Vagina (tissue), 2 donors: ENCODE measurements at regions not wholly inside any gene's neighbourhood (a gene's known extent, or its start where the extent isn't known, plus 50 kb on each side); places are given as distances from the start of the nearest gene placed in this dataset.

Source experiments
- DNase-seq, 2 donors: peaks; one replicate each; pipeline ENCODE4 v3.0.0-alpha.2; 2017; ENCODE audit errors: extremely low spot score in 2 of 2
- H3K27ac ChIP-seq: fragments of 200-600 bp; sonication (generic); one replicate; pipeline ENCODE4 v1.5.1; 2019
- H3K27me3 ChIP-seq: fragments of 200-600 bp; sonication (generic); one replicate; pipeline ENCODE4 v1.5.1; 2019
- H3K36me3 ChIP-seq, 2 donors: fragments of 200-600 bp; sonication (generic); one replicate each; pipeline ENCODE4 v1.5.1; 2017 to 2019
- H3K4me1 ChIP-seq: fragments of 200-600 bp; sonication (generic); one replicate; pipeline ENCODE4 v1.5.1; 2019
- H3K4me3 ChIP-seq, 2 donors: fragments of 200-600 bp; sonication (generic); 1 replicate in 1 of 2; 2 replicates in 1 of 2; pipeline ENCODE4 v1.5.1; 2016 to 2019
- H3K9me3 ChIP-seq: fragments of 200-600 bp; sonication (generic); one replicate; pipeline ENCODE4 v1.5.1; 2019
- CTCF ChIP-seq, 3 experiments: fragments of 450-650 bp in 2 of 3; fragments of 200-600 bp in 1 of 3; sonication (generic) in 1 of 3; IDR thresholded peaks; one replicate each; pipeline ENCODE4 v1.5.1; 2017 to 2019; ENCODE audit warnings: antibody characterized with exemption in 3 of 3, mild to moderate bottlenecking in 2 of 3, moderate library complexity in 2 of 3
- POLR2A ChIP-seq, 2 donors: fragments of 450-650 bp; IDR thresholded peaks; one replicate each; pipeline ENCODE4 v1.6.1; 2017; ENCODE audit warnings: antibody characterized with exemption in 2 of 2, mild to moderate bottlenecking in 2 of 2, moderate library complexity in 2 of 2
- POLR2AphosphoS5 ChIP-seq, 2 donors: sonication (generic); formaldehyde crosslinking; IDR thresholded peaks; one replicate each; pipeline ENCODE4 v1.9.0; 2017; ENCODE audit warnings: antibody characterized with exemption in 2 of 2, mild to moderate bottlenecking in 2 of 2, low read depth in 1 of 2; ENCODE audit not compliant: insufficient read depth in 1 of 2
- intact Hi-C: fragments of 100-400 bp; cut with DNase I; formaldehyde crosslinking; loops from one replicate; pipeline ENCODE4 v1.15.1; 2023

GRCh38 chr6:76776876-76777275 lies 686.4 kb downstream of the HTR1B start:
- H3K27me3 ChIP-seq: no peaks in the 10 kb centered on the region
- TF ChIP-seq POLR2AphosphoS5 (IDR thresholded peaks at IDR 0.05; ENCODE audit: insufficient read depth in 1 of 2, low read depth in 1 of 2): no peak
- no peak for TF ChIP-seq CTCF (IDR thresholded peaks at IDR 0.05)
- no peak for TF ChIP-seq POLR2A (IDR thresholded peaks at IDR 0.05)
- intact Hi-C loops: no loop called here
- H3K4me3 ChIP-seq: no peak overlapping the region
- H3K27ac ChIP-seq: no peak overlapping the region
- DNase-seq: no peak
- H3K36me3 ChIP-seq: no peaks in the 10 kb centered on the region
- no peaks in the 10 kb centered on the region for H3K4me1 ChIP-seq
- no peaks in the 10 kb centered on the region for H3K9me3 ChIP-seq

- Histone ChIP-seq H3K9me3 (no peaks in the 10 kb centered on the region), H3K36me3 (no peaks in the 10 kb centered on the region), H3K4me3 (no peak overlapping the region), H3K27me3 (no peaks in the 10 kb centered on the region), H3K27ac (no peak overlapping the region), H3K4me1 (no peaks in the 10 kb centered on the region)
- intact Hi-C loops: no loop called here
- TF ChIP-seq POLR2AphosphoS5 (IDR thresholded peaks at IDR 0.05; ENCODE audit: insufficient read depth in 1 of 2, low read depth in 1 of 2) (no peak), CTCF (IDR thresholded peaks at IDR 0.05) (no peak), POLR2A (IDR thresholded peaks at IDR 0.05) (no peak)
- DNase-seq: no peak
Measured at GRCh38 chr6:76774781-76775384, 688.4 kb downstream of the HTR1B start.

DNA sequence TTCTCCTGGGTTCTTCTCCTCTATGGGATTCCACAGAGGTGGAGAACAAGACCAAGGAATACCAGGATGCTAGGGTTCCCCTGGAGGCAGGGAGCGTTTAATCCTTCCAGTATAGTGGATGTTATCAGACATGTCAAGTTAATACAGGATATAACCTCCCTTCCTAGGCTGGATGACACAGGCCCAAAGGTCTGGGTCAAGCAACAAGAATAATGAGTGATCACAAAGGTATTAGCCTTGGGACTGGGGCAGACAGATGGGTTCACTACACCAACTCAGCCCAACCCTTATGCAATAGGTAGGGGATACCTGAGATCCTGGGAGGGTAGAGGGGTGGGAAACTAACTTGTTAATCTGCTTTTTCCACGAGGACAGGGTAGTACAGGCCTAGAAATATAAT lies 690.3 kb downstream of the HTR1B start:
- Histone ChIP-seq H3K9me3 (no peaks in the 10 kb centered on the region), H3K36me3 (no peaks in the 10 kb centered on the region), H3K4me1 (no peaks in the 10 kb centered on the region), H3K4me3 (no peak overlapping the region), H3K27ac (no peak overlapping the region), H3K27me3 (no peaks in the 10 kb centered on the region)
- TF ChIP-seq CTCF (IDR thresholded peaks at IDR 0.05) (no peak), POLR2A (IDR thresholded peaks at IDR 0.05) (no peak), POLR2AphosphoS5 (IDR thresholded peaks at IDR 0.05; ENCODE audit: insufficient read depth in 1 of 2, low read depth in 1 of 2) (no peak)
- intact Hi-C loops: no loop called here
- DNase-seq: no peak

GRCh38 chr6:76771059-76771634 lies 692.1 kb downstream of the HTR1B start:
- Histone ChIP-seq H3K4me3 (no peak overlapping the region), H3K9me3 (no peaks in the 10 kb centered on the region), H3K36me3 (no peaks in the 10 kb centered on the region), H3K4me1 (no peaks in the 10 kb centered on the region), H3K27me3 (no peaks in the 10 kb centered on the region), H3K27ac (no peak overlapping the region)
- no peak for DNase-seq
- intact Hi-C loops: no loop called here
- no peak for TF ChIP-seq POLR2A (IDR thresholded peaks at IDR 0.05)
- no peak for TF ChIP-seq CTCF (IDR thresholded peaks at IDR 0.05)
- no peak for TF ChIP-seq POLR2AphosphoS5 (IDR thresholded peaks at IDR 0.05; ENCODE audit: insufficient read depth in 1 of 2, low read depth in 1 of 2)

DNA sequence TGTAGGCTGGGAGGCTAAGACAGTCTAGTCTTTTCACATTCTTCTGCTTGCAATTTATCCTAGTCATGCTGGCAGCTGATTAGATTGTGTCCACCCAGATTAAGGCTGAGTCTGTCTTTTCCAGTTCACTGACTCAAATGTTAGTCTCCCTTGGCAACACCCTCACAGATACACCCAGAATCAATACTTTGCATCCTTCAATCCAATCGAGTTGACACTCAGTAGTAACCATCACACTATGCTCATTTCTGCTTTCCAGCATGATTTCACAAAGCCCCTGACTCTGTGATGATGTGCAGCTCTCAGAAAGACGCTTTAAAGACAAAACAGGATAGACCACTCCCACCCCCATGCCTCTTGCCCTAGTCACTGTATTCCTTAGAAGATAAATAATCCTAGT lies 693.0 kb downstream of the HTR1B start:
- Histone ChIP-seq H3K27ac (no peak overlapping the region), H3K27me3 (no peaks in the 10 kb centered on the region), H3K9me3 (no peaks in the 10 kb centered on the region), H3K4me1 (no peaks in the 10 kb centered on the region), H3K36me3 (no peaks in the 10 kb centered on the region), H3K4me3 (no peak overlapping the region)
- TF ChIP-seq POLR2AphosphoS5 (IDR thresholded peaks at IDR 0.05; ENCODE audit: insufficient read depth in 1 of 2, low read depth in 1 of 2): no peak
- no peak for TF ChIP-seq POLR2A (IDR thresholded peaks at IDR 0.05)
- DNase-seq: no peak
- intact Hi-C loops: no loop called here
